Fibroblast of the aortic adventitia (primary cell): ENCODE measurements at regions not wholly inside any gene's neighbourhood (a gene's known extent, or its start where the extent isn't known, plus 50 kb on each side); places are given as distances from the start of the nearest gene placed in this dataset.
A peak's percentile ranks its signal among the peaks of the same experiment; 100 is the strongest.

Experiments used
- DNase-seq: peaks from one replicate; pipeline ENCODE4 v3.0.0-alpha.2; 2010; ENCODE audit warnings: low read depth
- H3K4me3 ChIP-seq: 2 replicates; pipeline ENCODE4 v1.5.1; 2011; ENCODE audit warnings: low read depth, mild to moderate bottlenecking, control low read depth, low read length, moderate library complexity
- CTCF ChIP-seq: IDR thresholded peaks from 2 replicates; pipeline ENCODE4 v1.5.1; 2011; ENCODE audit warnings: mild to moderate bottlenecking, low read length, control low read depth, inconsistent platforms; ENCODE audit not compliant: insufficient read depth

DNA sequence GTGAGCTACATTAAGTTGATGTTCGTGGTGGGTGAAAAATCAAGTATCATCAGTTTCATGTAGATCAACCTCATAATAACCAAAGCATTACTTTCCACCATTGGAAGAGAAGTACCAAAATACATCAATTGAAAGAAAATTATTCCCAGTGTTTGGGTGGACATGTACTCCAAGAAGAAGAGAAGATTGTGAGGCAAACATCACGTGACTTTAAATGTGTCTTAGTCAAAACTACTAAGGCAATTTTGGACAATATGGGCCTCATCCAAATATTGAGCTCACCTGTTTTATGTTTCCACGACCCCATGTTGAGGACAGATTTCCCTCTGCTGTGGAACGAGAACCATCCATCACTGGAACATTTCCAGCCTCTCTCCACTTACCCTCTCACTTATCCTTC is 303.0 kb upstream of the LMCD1 start:
- no peak overlapping the region for H3K4me3 ChIP-seq
- no peak for DNase-seq
- no peak for TF ChIP-seq CTCF

GRCh38 chr3:8200996-8201395 is 300.6 kb upstream of the LMCD1 start:
- H3K4me3 ChIP-seq: no peak overlapping the region
- DNase-seq: no peak
- no peak for TF ChIP-seq CTCF

GRCh38 chr3:8201886-8202285 is 299.7 kb upstream of the LMCD1 start:
- peak; percentile 32 for DNase-seq
- TF ChIP-seq CTCF: no peak
- no peak overlapping the region for H3K4me3 ChIP-seq

DNA sequence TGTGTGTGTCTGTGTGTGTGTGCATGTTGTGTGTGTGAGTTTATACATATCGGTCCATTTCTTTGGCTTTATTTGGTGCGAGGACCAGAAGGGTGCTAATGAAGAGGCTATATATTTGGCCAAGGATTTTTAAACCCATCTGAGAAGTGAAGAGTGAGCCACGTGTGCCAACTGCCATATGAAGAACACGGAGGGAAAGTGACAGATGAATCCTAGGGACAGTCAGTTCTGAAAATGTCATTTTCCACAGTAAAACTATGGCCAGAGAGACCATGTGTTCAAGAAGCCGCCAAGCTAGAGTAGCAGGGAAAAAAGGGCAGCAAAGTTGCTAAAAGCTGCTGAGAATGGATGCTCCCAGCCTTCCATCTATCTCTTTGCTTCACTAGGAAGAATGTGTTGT is 297.3 kb upstream of the LMCD1 start:
- no peak overlapping the region for H3K4me3 ChIP-seq
- no peak for DNase-seq
- no peak for TF ChIP-seq CTCF

- TF ChIP-seq CTCF: no peak
- H3K4me3 ChIP-seq: no peak overlapping the region
- DNase-seq: peak; percentile 47
These were observed 296.6 kb upstream of the LMCD1 start for GRCh38 chr3:8204853-8205650.

DNA sequence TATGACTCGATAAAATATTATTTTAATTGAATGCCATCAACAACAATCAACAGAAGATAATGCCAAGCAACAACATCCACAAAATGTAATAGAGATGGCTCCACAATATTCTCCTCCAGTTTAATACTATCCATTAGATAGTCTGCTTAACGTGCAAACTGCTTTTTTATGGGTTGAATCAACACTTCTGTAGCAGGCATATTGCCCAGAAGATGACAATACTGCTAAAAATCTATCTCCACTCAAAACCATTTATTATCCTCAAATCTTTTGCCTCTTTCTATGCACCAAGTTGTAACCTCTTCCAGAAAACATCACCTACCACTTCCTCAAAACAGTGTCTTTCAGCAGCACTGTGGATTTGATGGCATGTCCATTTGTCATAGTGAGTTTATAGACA is 295.7 kb upstream of the LMCD1 start:
- DNase-seq: no peak
- H3K4me3 ChIP-seq: no peak overlapping the region
- TF ChIP-seq CTCF: no peak
